Parathyroid adenoma (tissue), 2 donors: ENCODE measurements at regions not wholly inside any gene's neighbourhood (a gene's known extent, or its start where the extent isn't known, plus 50 kb on each side); places are given as distances from the start of the nearest gene placed in this dataset.

Experiments used
- H2AFZ ChIP-seq: fragments of 300-600 bp; sonication (generic); one replicate; pipeline ENCODE4 v1.7.0; 2017; ENCODE audit warnings: antibody characterized with exemption, mild to moderate bottlenecking
- H3K27ac ChIP-seq: fragments of 300-600 bp; sonication (generic); one replicate; pipeline ENCODE4 v1.7.0; 2017
- H3K27me3 ChIP-seq: fragments of 300-600 bp; sonication (generic); one replicate; pipeline ENCODE4 v1.7.0; 2017; ENCODE audit warnings: low read length; ENCODE audit not compliant: control insufficient read depth, insufficient read depth
- H3K36me3 ChIP-seq: fragments of 300-600 bp; sonication (generic); one replicate; pipeline ENCODE4 v1.7.0; 2017; ENCODE audit warnings: low read length; ENCODE audit not compliant: control insufficient read depth, insufficient read depth
- H3K4me1 ChIP-seq: fragments of 300-600 bp; sonication (generic); one replicate; pipeline ENCODE4 v1.7.0; 2017; ENCODE audit warnings: control low read depth
- H3K4me2 ChIP-seq: fragments of 300-600 bp; sonication (generic); one replicate; pipeline ENCODE4 v1.7.0; 2017; ENCODE audit warnings: low read length
- H3K4me3 ChIP-seq: fragments of 300-600 bp; sonication (generic); one replicate; pipeline ENCODE4 v1.7.0; 2017; ENCODE audit warnings: low read depth, low read length
- H3K79me2 ChIP-seq: fragments of 300-600 bp; sonication (generic); one replicate; pipeline ENCODE4 v1.7.0; 2017; ENCODE audit warnings: control low read depth
- H3K9ac ChIP-seq: fragments of 300-600 bp; sonication (generic); one replicate; pipeline ENCODE4 v1.7.0; 2017; ENCODE audit warnings: mild to moderate bottlenecking
- H3K9me3 ChIP-seq: fragments of 300-600 bp; sonication (generic); one replicate; pipeline ENCODE4 v1.7.0; 2017; ENCODE audit warnings: low read length; ENCODE audit not compliant: control insufficient read depth
- CTCF ChIP-seq: fragments of 300-600 bp; sonication (generic); IDR thresholded peaks from one replicate; pipeline ENCODE4 v1.7.0; 2017; ENCODE audit warnings: antibody characterized with exemption, mild to moderate bottlenecking
- donor health status: primary hyperparathyroidism.

- Histone ChIP-seq H3K36me3 (no peaks in the 10 kb centered on the region), H3K27ac (no peak overlapping the region), H3K4me3 (no peak overlapping the region), H3K79me2 (no peaks in the 10 kb centered on the region), H3K27me3 (no peaks in the 10 kb centered on the region), H3K4me2 (no peak overlapping the region), H3K9me3 (no peaks in the 10 kb centered on the region), H2AFZ (no peak overlapping the region), H3K9ac (no peak overlapping the region), H3K4me1 (no peaks in the 10 kb centered on the region)
- no peak for TF ChIP-seq CTCF
Measured at GRCh38 chr15:31558840-31559239, 232.2 kb downstream of the KLF13 start.

GRCh38 chr15:31559786-31560185 is 233.2 kb downstream of the KLF13 start:
- no peak for TF ChIP-seq CTCF
- Histone ChIP-seq H3K4me1 (no peaks in the 10 kb centered on the region), H3K9ac (no peak overlapping the region), H3K9me3 (no peaks in the 10 kb centered on the region), H3K27me3 (no peaks in the 10 kb centered on the region), H3K4me3 (no peak overlapping the region), H3K79me2 (no peaks in the 10 kb centered on the region), H3K36me3 (no peaks in the 10 kb centered on the region), H3K27ac (no peak overlapping the region), H3K4me2 (no peak overlapping the region), H2AFZ (no peak overlapping the region)

- Histone ChIP-seq H3K79me2 (no peaks in the 10 kb centered on the region), H3K9ac (no peak overlapping the region), H3K36me3 (no peaks in the 10 kb centered on the region), H3K4me1 (no peaks in the 10 kb centered on the region), H3K27me3 (no peaks in the 10 kb centered on the region), H2AFZ (no peak overlapping the region), H3K9me3 (no peaks in the 10 kb centered on the region), H3K4me2 (no peak overlapping the region), H3K27ac (no peak overlapping the region), H3K4me3 (no peak overlapping the region)
- no peak for TF ChIP-seq CTCF
Measured at GRCh38 chr15:31560643-31561042, 234.0 kb downstream of the KLF13 start.

- Histone ChIP-seq H3K4me1 (no peaks in the 10 kb centered on the region), H3K9me3 (no peaks in the 10 kb centered on the region), H3K79me2 (no peaks in the 10 kb centered on the region), H2AFZ (no peak overlapping the region), H3K4me3 (no peak overlapping the region), H3K4me2 (no peak overlapping the region), H3K36me3 (no peaks in the 10 kb centered on the region), H3K9ac (no peak overlapping the region), H3K27me3 (no peaks in the 10 kb centered on the region), H3K27ac (no peak overlapping the region)
- TF ChIP-seq CTCF, result no peak
Measured at GRCh38 chr15:31561156-31561555, 234.5 kb downstream of the KLF13 start.

- H3K4me3 ChIP-seq, result no peak overlapping the region
- H3K9ac ChIP-seq, result no peak overlapping the region
- no peak for TF ChIP-seq CTCF
- no peaks in the 10 kb centered on the region for H3K9me3 ChIP-seq
- no peak overlapping the region for H3K4me2 ChIP-seq
- no peaks in the 10 kb centered on the region for H3K4me1 ChIP-seq
- H3K27me3 ChIP-seq, result no peaks in the 10 kb centered on the region
- H3K79me2 ChIP-seq, result no peaks in the 10 kb centered on the region
- no peak overlapping the region for H2AFZ ChIP-seq
- H3K36me3 ChIP-seq, result no peaks in the 10 kb centered on the region
- H3K27ac ChIP-seq, result no peak overlapping the region
Measured at GRCh38 chr15:31563001-31563400, 236.4 kb downstream of the KLF13 start.
